ENCODE measurements at regions not wholly inside any gene's neighbourhood (a gene's known extent, or its start where the extent isn't known, plus 50 kb on each side); places are given as distances from the start of the nearest gene placed in this dataset.

GRCh38 chr7:24057243-24057642 is 226.7 kb upstream of the NPY start:
- Histone ChIP-seq H3K4me3 (replicated peaks in 1 of 3; ENCODE audit: low read depth in 2 of 3, low read length in 3 of 3) (no peak overlapping the region), H3K27me3 (ENCODE audit: control insufficient read depth in 2 of 2, insufficient read depth in 2 of 2, low read length in 2 of 2) (no peaks in the 10 kb centered on the region), H3K36me3 (replicated peaks in 1 of 2; ENCODE audit: control insufficient read depth in 1 of 2, insufficient read depth in 2 of 2, low read length in 2 of 2) (no peaks in the 10 kb centered on the region), H3K9me3 (replicated peaks in 1 of 2; ENCODE audit: control insufficient read depth in 1 of 2, insufficient read depth in 1 of 2, low read length in 2 of 2) (peaks cover 0 to 20% of the 10 kb centered on the region in 2 donors), H3K79me2 (ENCODE audit: insufficient read depth, low read length) (no peaks in the 10 kb centered on the region), H3K4me2 (replicated peaks; ENCODE audit: extremely low read depth, low read length, poor library complexity, severe bottlenecking) (no peak overlapping the region), H3K9ac (ENCODE audit: insufficient read depth, low read length, poor library complexity, severe bottlenecking) (no peak overlapping the region), H4K20me1 (ENCODE audit: insufficient read depth, low read length) (no peaks in the 10 kb centered on the region), H3K27ac (ENCODE audit: low read depth in 1 of 2, low read length in 2 of 2) (no peak overlapping the region), H2AFZ (ENCODE audit: insufficient read depth, low read depth, low read length, poor library complexity, severe bottlenecking) (no peak overlapping the region), H3K4me1 (ENCODE audit: control insufficient read depth in 1 of 2, insufficient read depth in 2 of 2, low read length in 2 of 2) (no peaks in the 10 kb centered on the region)
- no peaks in the 10 kb centered on the region for H3K36me3 Mint-ChIP-seq
- no peak overlapping the region for H3K27ac Mint-ChIP-seq
- WGBS (ENCODE audit: insufficient coverage), result 100% methylated on average over 1 of the region's 2 CpGs
- DNase-seq, result no peak
- no peak for TF ChIP-seq CTCF (IDR thresholded peaks at IDR 0.05)
- H3K27me3 Mint-ChIP-seq (ENCODE audit: low read depth in 3 of 3), result peaks cover 0 to 2% (median 1%) of the 10 kb centered on the region in 3 donors
- no peak overlapping the region for H3K4me3 Mint-ChIP-seq
- H3K4me1 Mint-ChIP-seq, result no peaks in the 10 kb centered on the region
- peaks cover 0 to 16% (median 6%) of the 10 kb centered on the region in 7 donors for H3K9me3 Mint-ChIP-seq
- intact Hi-C loops (cut with micrococcal nuclease), result no loop called here

- Mint-ChIP-seq H3K9me3 (peaks cover 2 to 14% (median 6%) of the 10 kb centered on the region in 7 donors), H3K27me3 (ENCODE audit: low read depth in 3 of 3) (peaks cover 0 to 2% (median 0%) of the 10 kb centered on the region in 3 donors), H3K4me1 (no peaks in the 10 kb centered on the region), H3K27ac (no peak overlapping the region), H3K36me3 (no peaks in the 10 kb centered on the region), H3K4me3 (no peak overlapping the region)
- no peak for TF ChIP-seq CTCF (IDR thresholded peaks at IDR 0.05)
- Histone ChIP-seq H3K4me1 (ENCODE audit: control insufficient read depth in 1 of 2, insufficient read depth in 2 of 2, low read length in 2 of 2) (no peaks in the 10 kb centered on the region), H3K9ac (ENCODE audit: insufficient read depth, low read length, poor library complexity, severe bottlenecking) (no peak overlapping the region), H3K4me2 (replicated peaks; ENCODE audit: extremely low read depth, low read length, poor library complexity, severe bottlenecking) (no peak overlapping the region), H3K36me3 (replicated peaks in 1 of 2; ENCODE audit: control insufficient read depth in 1 of 2, insufficient read depth in 2 of 2, low read length in 2 of 2) (no peaks in the 10 kb centered on the region), H3K27me3 (ENCODE audit: control insufficient read depth in 2 of 2, insufficient read depth in 2 of 2, low read length in 2 of 2) (no peaks in the 10 kb centered on the region), H3K9me3 (replicated peaks in 1 of 2; ENCODE audit: control insufficient read depth in 1 of 2, insufficient read depth in 1 of 2, low read length in 2 of 2) (peaks cover 0 to 20% of the 10 kb centered on the region in 2 donors), H4K20me1 (ENCODE audit: insufficient read depth, low read length) (no peaks in the 10 kb centered on the region), H2AFZ (ENCODE audit: insufficient read depth, low read depth, low read length, poor library complexity, severe bottlenecking) (no peak overlapping the region), H3K27ac (ENCODE audit: low read depth in 1 of 2, low read length in 2 of 2) (no peak overlapping the region), H3K4me3 (replicated peaks in 1 of 3; ENCODE audit: low read depth in 2 of 3, low read length in 3 of 3) (no peak overlapping the region), H3K79me2 (ENCODE audit: insufficient read depth, low read length) (no peaks in the 10 kb centered on the region)
- no peak for DNase-seq
- intact Hi-C loops (cut with micrococcal nuclease), result no loop called here
- WGBS (ENCODE audit: insufficient coverage), result 100% methylated on average over 2 of the region's 4 CpGs
Observed at GRCh38 chr7:24058953-24059352, 225.0 kb upstream of the NPY start.
